Neural progenitor cell (in vitro differentiated cells): ENCODE measurements at regions not wholly inside any gene's neighbourhood (a gene's known extent, or its start where the extent isn't known, plus 50 kb on each side); places are given as distances from the start of the nearest gene placed in this dataset.

Experiments used
- CTCF ChIP-seq: fragments of 200-600 bp; sonication (generic); IDR thresholded peaks from 2 replicates; pipeline ENCODE4 v1.5.1; 2017; ENCODE audit warnings: antibody characterized with exemption, mild to moderate bottlenecking
- EZH2phosphoT487 ChIP-seq: fragments of 200-600 bp; sonication (generic); IDR thresholded peaks from 2 replicates; pipeline ENCODE4 v1.6.1; 2017; ENCODE audit warnings: antibody characterized with exemption

- TF ChIP-seq EZH2phosphoT487 (no peak), CTCF (no peak)
These were observed 53.5 kb downstream of the PTPRS start for GRCh38 chr19:5287066-5287465.
